ENCODE measurements at regions not wholly inside any gene's neighbourhood (a gene's known extent, or its start where the extent isn't known, plus 50 kb on each side); places are given as distances from the start of the nearest gene placed in this dataset.
A peak's percentile ranks its signal among the peaks of the same experiment; 100 is the strongest.

DNA sequence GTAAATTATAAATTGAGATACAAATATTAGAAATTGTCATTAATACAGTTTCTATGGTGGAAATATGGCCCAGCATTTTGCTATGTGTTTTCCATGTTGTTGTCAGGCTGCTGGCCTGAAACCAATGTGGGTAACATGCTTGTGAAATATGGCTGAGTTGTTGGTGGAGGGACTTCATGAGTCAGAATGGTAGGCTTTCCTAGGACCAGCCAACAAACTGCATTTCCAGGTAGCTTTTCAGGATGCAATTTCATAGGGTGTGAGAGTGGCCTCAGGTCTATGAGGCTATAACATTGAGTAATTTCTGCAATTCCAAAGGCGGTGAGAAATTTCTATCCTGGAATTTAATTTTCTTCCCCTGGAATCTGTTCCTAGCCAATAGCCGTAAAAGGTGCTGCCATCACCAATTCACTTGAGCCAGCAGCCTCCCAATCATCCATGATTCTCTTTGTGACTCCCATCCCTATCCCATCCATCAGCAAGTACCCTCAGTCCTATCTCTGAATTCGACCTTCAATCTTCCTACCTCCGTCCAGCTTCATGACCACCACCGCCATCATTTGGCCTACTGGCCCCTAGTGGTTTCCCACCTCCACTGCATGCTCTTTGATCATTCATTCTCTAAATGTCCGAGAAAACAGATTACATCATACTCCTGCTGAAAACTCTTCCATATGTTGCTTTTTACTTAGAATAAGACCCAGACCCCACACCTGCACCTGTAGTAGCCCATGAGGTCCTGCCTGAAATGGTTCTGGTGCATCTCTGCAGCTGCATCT, 276.6 kb upstream of the CFAP20DC start:
- no peak for ATAC-seq
- TF ChIP-seq, protein P1, sequence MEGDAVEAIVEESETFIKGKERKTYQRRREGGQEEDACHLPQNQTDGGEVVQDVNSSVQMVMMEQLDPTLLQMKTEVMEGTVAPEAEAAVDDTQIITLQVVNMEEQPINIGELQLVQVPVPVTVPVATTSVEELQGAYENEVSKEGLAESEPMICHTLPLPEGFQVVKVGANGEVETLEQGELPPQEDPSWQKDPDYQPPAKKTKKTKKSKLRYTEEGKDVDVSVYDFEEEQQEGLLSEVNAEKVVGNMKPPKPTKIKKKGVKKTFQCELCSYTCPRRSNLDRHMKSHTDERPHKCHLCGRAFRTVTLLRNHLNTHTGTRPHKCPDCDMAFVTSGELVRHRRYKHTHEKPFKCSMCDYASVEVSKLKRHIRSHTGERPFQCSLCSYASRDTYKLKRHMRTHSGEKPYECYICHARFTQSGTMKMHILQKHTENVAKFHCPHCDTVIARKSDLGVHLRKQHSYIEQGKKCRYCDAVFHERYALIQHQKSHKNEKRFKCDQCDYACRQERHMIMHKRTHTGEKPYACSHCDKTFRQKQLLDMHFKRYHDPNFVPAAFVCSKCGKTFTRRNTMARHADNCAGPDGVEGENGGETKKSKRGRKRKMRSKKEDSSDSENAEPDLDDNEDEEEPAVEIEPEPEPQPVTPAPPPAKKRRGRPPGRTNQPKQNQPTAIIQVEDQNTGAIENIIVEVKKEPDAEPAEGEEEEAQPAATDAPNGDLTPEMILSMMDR (IDR thresholded peaks at IDR 0.05) = no peak
- DNase-seq = no peak
- intact Hi-C loops (cut with DNase I) = no loop called here
- H3K27ac ChIP-seq = no peak overlapping the region
- no peak overlapping the region for H3K4me3 ChIP-seq
- H3K27me3 ChIP-seq = no peaks in the 10 kb centered on the region
- peaks cover 0 to 4% of the 10 kb centered on the region in 2 donors for H3K4me1 ChIP-seq
- no peaks in the 10 kb centered on the region for H3K36me3 ChIP-seq
- no peaks in the 10 kb centered on the region for H3K9me3 ChIP-seq

DNA sequence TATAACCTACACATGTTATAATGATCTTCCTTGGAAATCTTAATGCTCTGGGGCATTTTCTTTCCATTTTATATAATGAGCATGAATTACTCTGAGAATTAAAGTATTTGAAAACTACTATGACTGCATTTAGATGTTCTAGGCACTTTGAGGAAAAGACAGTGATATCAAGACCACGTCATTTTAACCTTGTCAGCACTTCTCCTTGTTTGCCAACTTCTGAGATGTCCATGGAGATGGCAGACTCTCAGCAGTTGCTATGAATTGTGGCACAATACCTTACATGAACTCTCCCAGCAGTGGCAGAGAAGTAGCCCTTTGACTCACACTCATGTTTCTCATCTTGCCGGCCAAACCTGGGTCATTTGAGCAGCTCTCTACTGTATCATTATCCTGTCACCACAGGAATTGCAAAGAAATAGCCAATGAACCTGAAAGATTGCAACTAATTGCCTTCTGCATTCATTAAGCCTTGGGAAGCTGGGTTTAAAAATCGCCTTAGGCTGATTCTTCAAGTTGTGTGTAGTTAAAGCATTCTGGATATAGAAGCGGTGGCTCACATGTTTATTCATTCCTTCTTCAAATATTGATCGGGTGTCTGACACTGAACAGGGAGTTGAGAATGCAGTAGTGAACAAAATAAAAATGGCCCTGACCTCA, 272.2 kb upstream of the CFAP20DC start:
- Histone ChIP-seq H3K27me3 (no peaks in the 10 kb centered on the region), H3K4me3 (no peak overlapping the region), H3K4me1 (peaks cover 0 to 4% of the 10 kb centered on the region in 2 donors), H3K27ac (no peak overlapping the region), H3K9me3 (no peaks in the 10 kb centered on the region), H3K36me3 (no peaks in the 10 kb centered on the region)
- intact Hi-C loops (cut with DNase I) = no loop called here
- DNase-seq (no peak), ATAC-seq (no peak)
- TF ChIP-seq, protein P1 (IDR thresholded peaks at IDR 0.05) = no peak

DNA sequence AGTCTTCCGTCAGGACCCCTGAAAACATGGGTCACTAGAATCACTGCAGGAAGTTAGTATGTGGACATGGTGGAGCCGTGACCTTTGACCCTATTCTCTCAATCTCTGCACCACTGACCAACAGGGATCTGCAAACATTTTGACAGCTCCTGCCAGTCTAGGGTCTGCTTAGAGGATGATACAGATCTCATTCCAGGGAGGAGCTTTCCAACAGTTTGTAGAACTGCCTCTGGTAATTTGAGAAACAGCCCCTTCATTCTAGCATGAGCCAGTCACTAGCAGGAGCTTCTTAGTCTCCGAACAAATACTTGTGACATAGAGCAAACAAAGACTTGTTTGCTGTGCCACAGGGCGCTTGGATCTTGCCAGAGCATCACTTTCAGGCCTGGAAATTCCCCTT, 270.3 kb upstream of the CFAP20DC start:
- intact Hi-C loops (cut with DNase I) = no loop called here
- peak; percentile 69 for ATAC-seq
- Histone ChIP-seq H3K27ac (no peak overlapping the region), H3K27me3 (no peaks in the 10 kb centered on the region), H3K9me3 (no peaks in the 10 kb centered on the region), H3K4me1 (no peaks in the 10 kb centered on the region), H3K36me3 (no peaks in the 10 kb centered on the region), H3K4me3 (no peak overlapping the region)
- DNase-seq = no peak
- TF ChIP-seq, protein P1 (IDR thresholded peaks at IDR 0.05) = no peak

DNA sequence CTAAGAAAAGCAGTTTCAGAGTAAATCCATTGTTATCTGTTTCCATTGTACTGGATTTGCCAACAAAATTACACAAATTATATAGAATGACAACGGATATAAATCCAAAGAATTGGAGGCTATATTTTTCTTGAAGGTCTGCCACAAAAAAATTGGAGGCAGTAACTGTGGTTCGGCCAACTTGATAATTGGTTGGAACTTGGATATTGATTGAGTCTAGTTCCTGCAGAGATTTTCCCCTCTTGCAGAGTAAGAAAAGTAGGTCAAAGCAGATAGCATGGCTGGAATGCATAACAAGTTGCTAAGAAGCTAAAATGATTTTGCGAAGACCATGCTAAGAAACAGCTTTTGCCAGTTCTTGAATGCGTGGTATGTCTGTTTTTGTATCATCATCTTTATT, 269.6 kb upstream of the CFAP20DC start:
- no peak for ATAC-seq
- Histone ChIP-seq H3K27ac (no peak overlapping the region), H3K9me3 (no peaks in the 10 kb centered on the region), H3K27me3 (no peaks in the 10 kb centered on the region), H3K4me1 (no peaks in the 10 kb centered on the region), H3K36me3 (no peaks in the 10 kb centered on the region), H3K4me3 (no peak overlapping the region)
- intact Hi-C loops (cut with DNase I) = no loop called here
- TF ChIP-seq, protein P1 (IDR thresholded peaks at IDR 0.05) = no peak
- no peak for DNase-seq

DNA sequence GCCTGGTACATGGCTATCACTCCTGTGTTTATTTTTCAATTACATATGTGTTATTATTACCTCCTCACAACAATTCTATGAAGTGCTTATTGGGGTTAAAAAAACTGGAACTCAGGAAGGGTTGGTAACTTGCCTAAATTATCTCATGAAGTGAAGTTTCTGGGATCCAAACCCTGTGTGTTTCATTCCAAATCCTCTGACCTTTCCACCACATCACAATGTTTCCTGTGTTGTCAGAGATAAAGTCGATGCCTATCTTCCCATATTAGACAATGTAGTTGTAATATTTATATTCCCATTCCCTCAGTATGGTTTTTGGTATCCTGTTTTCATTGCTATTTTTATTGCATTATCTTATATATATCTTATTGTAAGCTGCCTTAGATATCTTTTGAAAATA, 269.1 kb upstream of the CFAP20DC start:
- no peak overlapping the region for H3K4me3 ChIP-seq
- intact Hi-C loops (cut with DNase I) = no loop called here
- TF ChIP-seq, protein P1 (IDR thresholded peaks at IDR 0.05) = no peak
- H3K27ac ChIP-seq = no peak overlapping the region
- no peaks in the 10 kb centered on the region for H3K4me1 ChIP-seq
- no peaks in the 10 kb centered on the region for H3K36me3 ChIP-seq
- no peaks in the 10 kb centered on the region for H3K27me3 ChIP-seq
- ATAC-seq (no peak), DNase-seq (no peak)
- H3K9me3 ChIP-seq = no peaks in the 10 kb centered on the region
